Heart left ventricle (tissue), 16 donors: ENCODE measurements at regions not wholly inside any gene's neighbourhood (a gene's known extent, or its start where the extent isn't known, plus 50 kb on each side); places are given as distances from the start of the nearest gene placed in this dataset.
A peak's percentile ranks its signal among the peaks of the same experiment; 100 is the strongest.

Experiments
- ATAC-seq, 4 donors: fragments of 200-7000 bp; cut with Tn5 transposase; one replicate each; pipeline ENCODE4 v1.9.1; 2020 to 2022; ENCODE audit warnings: moderate library complexity in 4 of 4, mild to moderate bottlenecking in 3 of 4, moderate number of reproducible peaks in 1 of 4
- DNase-seq, 5 donors: peaks; one replicate each; pipeline ENCODE4 v3.0.0-alpha.2; 2020
- H3K27ac ChIP-seq, 12 donors: fragments of 200-600 bp; sonication (generic) in 4 of 12; one replicate each; pipeline versions ENCODE4 v1.5.0 to v1.8.0; 2016 to 2022; ENCODE audit warnings: mild to moderate bottlenecking in 2 of 12
- H3K27me3 ChIP-seq, 9 donors: fragments of 200-600 bp; sonication (generic) in 2 of 9; one replicate each; pipeline versions ENCODE4 v1.5.1 to v1.8.0; 2016 to 2022; ENCODE audit warnings: mild to moderate bottlenecking in 3 of 9
- H3K36me3 ChIP-seq, 9 donors: fragments of 200-600 bp; sonication (generic) in 2 of 9; one replicate each; pipeline versions ENCODE4 v1.5.0 to v1.8.0; 2018 to 2022; ENCODE audit warnings: mild to moderate bottlenecking in 2 of 9
- H3K4me1 ChIP-seq, 12 donors: fragments of 200-600 bp; sonication (generic) in 4 of 12; one replicate each; pipeline versions ENCODE4 v1.5.0 to v1.8.0; 2016 to 2022; ENCODE audit warnings: mild to moderate bottlenecking in 3 of 12
- H3K4me3 ChIP-seq, 12 donors: fragments of 200-600 bp; sonication (generic) in 4 of 12; one replicate each; pipeline versions ENCODE4 v1.5.0 to v1.8.0; 2017 to 2022; ENCODE audit warnings: mild to moderate bottlenecking in 9 of 12, moderate library complexity in 4 of 12
- H3K9me3 ChIP-seq, 12 donors: fragments of 200-600 bp; sonication (generic) in 4 of 12; one replicate each; pipeline versions ENCODE4 v1.5.0 to v1.8.0; 2016 to 2022; ENCODE audit warnings: mild to moderate bottlenecking in 1 of 12
- CTCF ChIP-seq, 12 donors: fragments of 200-600 bp; sonication (generic) in 4 of 12; IDR thresholded peaks; one replicate each; pipeline versions ENCODE4 v1.5.0 to v1.8.0; 2018 to 2022; ENCODE audit warnings: antibody characterized with exemption in 12 of 12, mild to moderate bottlenecking in 5 of 12
- POLR2A ChIP-seq, 2 donors: fragments of 450-650 bp; IDR thresholded peaks; one replicate each; pipeline ENCODE4 v1.6.1; 2017; ENCODE audit warnings: antibody characterized with exemption in 2 of 2, mild to moderate bottlenecking in 2 of 2, moderate library complexity in 2 of 2
- WGBS, 4 donors: extraction: QIAGEN DNeasy Blood & Tissue Kit in 2 of 4; methylation state at CpG; one replicate each; pipeline versions ENCODE4 v1.1.5 to v1.1.7; 2013 to 2018; 5-methylcytosine and 5-hydroxymethylcytosine counted together
- intact Hi-C, 10 donors: fragments of 100-400 bp; cut with DNase I; formaldehyde crosslinking; loops; one replicate each; pipeline versions ENCODE4 v1.11.1 to v1.14.2; 2022
- donor health status: ischemic (EF 13 %, LVEDD 7.1; RV severe dilation, severe dysfunction).
- donor health status: healthy with polysubstance abuse.
- donor health status: DM: no; HTN: yes; CAD: no.
- donor health status: DM: no; HTN: no; CAD: no.
- donor health status: ischemic (EF 25% LVEDD 6.9; RV normal size, moderate dysfunction).
- donor health status: ischemic (EF 25% LVEDD 5.7; RV mildly dilated, moderate dysfunction).
- donor health status: healthy.
- donor health status: DM: yes; HTN: yes; CAD: no.
- donor health status: ischemic (EF 35%, LVEDD 5.7; RV mildly dilated, moderate dysfunction).
- donor health status: nonischemic (EF 11% LVEDD 7.7; RV severe dilation, severe dysfunction).
- donor health status: DM: yes; HTN: yes; CAD: no.
- donor health status: PGD.
- donor health status: ischemic (EF 29% LVEDD 5.4; RV normal size, mild dysfunction).
- donor health status: nonischemic (EF 23%, LVEDD 6.1; RV moderate dilation, normal function).

- 48 to 70% (median 60%) methylated on average over 3 of the region's 3 CpGs for WGBS, 4 donors
- DNase-seq (no peak), ATAC-seq (no peak)
- intact Hi-C loops, result loop anchor here in 7 of 10 donors (10.0 kb wide), 6 partner anchors 45 to 365 kb away; partner anchors contain the start of gene TMSB4X (in 1 of the 7)
- H3K4me3 ChIP-seq, result no peak overlapping the region
- TF ChIP-seq CTCF (IDR thresholded peaks at IDR 0.05) (no peak), POLR2A (IDR thresholded peaks at IDR 0.05) (no peak)
- peaks cover 0 to 6% (median 0%) of the 10 kb centered on the region in 12 donors for H3K9me3 ChIP-seq
- H3K27me3 ChIP-seq, result peaks cover 0 to 18% (median 0%) of the 10 kb centered on the region in 9 donors
- peaks cover 0 to 51% (median 7%) of the 10 kb centered on the region in 12 donors for H3K4me1 ChIP-seq
- H3K27ac ChIP-seq, result peak overlapping the region in 11 of 12 donors; percentile 0 to 77 (median 54)
- H3K36me3 ChIP-seq, result no peaks in the 10 kb centered on the region
Observed at GRCh38 chrX:13119386-13119785, 75.0 kb upstream of the FAM9C start.

GRCh38 chrX:13115146-13115855, 70.9 kb upstream of the FAM9C start:
- intact Hi-C loops, result loop anchor here in 7 of 10 donors (10.0 kb wide), 6 partner anchors 50 to 370 kb away; partner anchors contain the start of gene TMSB4X (in 1 of the 7)
- Histone ChIP-seq H3K36me3 (no peaks in the 10 kb centered on the region), H3K9me3 (peaks cover 0 to 10% (median 0%) of the 10 kb centered on the region in 12 donors), H3K4me3 (no peak overlapping the region), H3K27me3 (peaks cover 0 to 10% (median 0%) of the 10 kb centered on the region in 9 donors), H3K4me1 (peaks cover 0 to 36% (median 6%) of the 10 kb centered on the region in 12 donors), H3K27ac (peak overlapping the region in 7 of 12 donors; percentile 21 to 54 (median 39))
- peak in 1 of 5 donors; percentile 27 for DNase-seq
- TF ChIP-seq POLR2A (IDR thresholded peaks at IDR 0.05), result no peak
- no peak for TF ChIP-seq CTCF (IDR thresholded peaks at IDR 0.05)
- peak; percentile 42 to 84 (median 54) for ATAC-seq
- 28 to 41% (median 39%) methylated on average over 2 to 3 of the region's 3 CpGs for WGBS, 4 donors

- H3K27me3 ChIP-seq, result peaks cover 0 to 6% (median 0%) of the 10 kb centered on the region in 9 donors
- H3K36me3 ChIP-seq, result no peaks in the 10 kb centered on the region
- H3K27ac ChIP-seq, result no peak overlapping the region
- WGBS, 4 donors, result 78 to 95% (median 88%) methylated on average over 1 of the region's 1 CpG
- peaks cover 0 to 31% (median 7%) of the 10 kb centered on the region in 12 donors for H3K4me1 ChIP-seq
- intact Hi-C loops, result loop anchor here in 8 of 10 donors (5.0 to 10.0 kb wide), 8 partner anchors 50 to 372 kb away; partner anchors contain the start of gene TMSB4X (in 1 of the 8)
- H3K9me3 ChIP-seq, result peaks cover 0 to 10% (median 0%) of the 10 kb centered on the region in 12 donors
- DNase-seq (no peak), ATAC-seq (no peak)
- H3K4me3 ChIP-seq, result no peak overlapping the region
- TF ChIP-seq CTCF (IDR thresholded peaks at IDR 0.05) (no peak), POLR2A (IDR thresholded peaks at IDR 0.05) (no peak)
Observed at GRCh38 chrX:13112499-13112898, 68.1 kb upstream of the FAM9C start.
